ENCODE measurements at regions not wholly inside any gene's neighbourhood (a gene's known extent, or its start where the extent isn't known, plus 50 kb on each side); places are given as distances from the start of the nearest gene placed in this dataset.

DNA sequence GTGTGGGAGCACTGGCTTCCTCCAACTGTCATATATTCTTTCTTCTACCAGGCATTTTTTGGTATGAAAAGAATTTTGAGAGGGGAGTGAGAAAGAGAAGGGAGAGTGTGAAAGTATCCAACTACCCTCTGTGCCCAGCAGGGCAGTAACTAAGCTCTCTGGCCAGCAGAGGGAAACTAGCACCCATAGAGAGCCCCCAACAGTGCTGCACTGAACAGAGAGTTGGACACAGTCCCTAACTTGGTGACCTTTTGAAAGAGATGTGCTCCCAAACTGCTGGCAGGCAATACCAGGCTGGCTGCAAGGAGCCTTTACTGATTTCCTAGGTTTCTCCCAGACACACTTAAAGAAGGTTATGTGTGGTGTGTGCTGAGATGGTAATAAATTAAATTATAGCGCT lies 118.8 kb upstream of the PBX1 start:
- TF ChIP-seq CTCF (IDR thresholded peaks at IDR 0.05 in 4 of 5, conservative IDR thresholded peaks at IDR 0.05 in 1 of 5) = peak in 2 of 5 experiments; percentile 9 to 43
- no peak for TF ChIP-seq POLR2A (IDR thresholded peaks at IDR 0.05)

Measured in gastrocnemius medialis (tissue), 4 donors.